ENCODE measurements at regions not wholly inside any gene's neighbourhood (a gene's known extent, or its start where the extent isn't known, plus 50 kb on each side); places are given as distances from the start of the nearest gene placed in this dataset.

GRCh38 chr5:116669261-116670031 lies 94.8 kb upstream of the SEMA6A start:
- no peak for DNase-seq (ENCODE audit: low read depth)
- no peak overlapping the region for H3K4me3 ChIP-seq (ENCODE audit: low read length)
- TF ChIP-seq CTCF (conservative IDR thresholded peaks at IDR 0.05; ENCODE audit: low read depth, low read length) = no peak

- peak; percentile 9 for DNase-seq (ENCODE audit: low read depth)
- no peak overlapping the region for H3K4me3 ChIP-seq (ENCODE audit: low read length)
- TF ChIP-seq CTCF (conservative IDR thresholded peaks at IDR 0.05; ENCODE audit: low read depth, low read length) = no peak
Measured at GRCh38 chr5:116668390-116668789, 93.8 kb upstream of the SEMA6A start.

- H3K4me3 ChIP-seq (ENCODE audit: low read length) = no peak overlapping the region
- TF ChIP-seq CTCF (conservative IDR thresholded peaks at IDR 0.05; ENCODE audit: low read depth, low read length) = no peak
- no peak for DNase-seq (ENCODE audit: low read depth)
Measured at GRCh38 chr5:116666901-116667300, 92.3 kb upstream of the SEMA6A start.

- DNase-seq (ENCODE audit: low read depth) = no peak
- TF ChIP-seq CTCF (conservative IDR thresholded peaks at IDR 0.05; ENCODE audit: low read depth, low read length) = no peak
- H3K4me3 ChIP-seq (ENCODE audit: low read length) = no peak overlapping the region
Measured at GRCh38 chr5:116664988-116665387, 90.4 kb upstream of the SEMA6A start.

GRCh38 chr5:116663081-116663480 lies 88.5 kb upstream of the SEMA6A start:
- TF ChIP-seq CTCF (conservative IDR thresholded peaks at IDR 0.05; ENCODE audit: low read depth, low read length) = no peak
- no peak for DNase-seq (ENCODE audit: low read depth)
- no peak overlapping the region for H3K4me3 ChIP-seq (ENCODE audit: low read length)

- H3K4me3 ChIP-seq (ENCODE audit: low read length) = no peak overlapping the region
- no peak for TF ChIP-seq CTCF (conservative IDR thresholded peaks at IDR 0.05; ENCODE audit: low read depth, low read length)
- no peak for DNase-seq (ENCODE audit: low read depth)
Measured at GRCh38 chr5:116661419-116661818, 86.8 kb upstream of the SEMA6A start.

GRCh38 chr5:116660929-116661328 lies 86.3 kb upstream of the SEMA6A start:
- TF ChIP-seq CTCF (conservative IDR thresholded peaks at IDR 0.05; ENCODE audit: low read depth, low read length) = no peak
- no peak for DNase-seq (ENCODE audit: low read depth)
- no peak overlapping the region for H3K4me3 ChIP-seq (ENCODE audit: low read length)
